ENCODE measurements at regions not wholly inside any gene's neighbourhood (a gene's known extent, or its start where the extent isn't known, plus 50 kb on each side); places are given as distances from the start of the nearest gene placed in this dataset.

DNA sequence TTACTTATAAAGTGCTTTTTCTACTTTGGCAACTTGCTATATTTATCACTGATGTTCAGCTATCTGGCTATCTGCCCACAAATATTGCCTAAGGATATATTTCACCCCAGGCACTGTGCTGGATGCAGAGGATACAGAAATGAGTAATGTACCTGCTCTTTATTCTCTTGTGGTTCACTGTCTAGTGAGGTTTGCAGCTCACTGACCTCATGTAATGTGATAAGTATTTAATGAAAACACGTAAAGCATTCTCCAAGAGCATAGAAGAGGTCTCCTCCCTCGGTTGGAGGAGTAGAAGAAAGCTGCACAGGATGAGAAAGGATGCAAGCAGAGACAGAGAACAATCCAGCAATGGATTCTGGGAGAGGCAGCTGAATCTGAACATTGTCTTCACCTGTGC lies 610.7 kb downstream of the CBLN4 start:
- H3K27ac ChIP-seq, result no peak overlapping the region
- TF ChIP-seq, protein P1, sequence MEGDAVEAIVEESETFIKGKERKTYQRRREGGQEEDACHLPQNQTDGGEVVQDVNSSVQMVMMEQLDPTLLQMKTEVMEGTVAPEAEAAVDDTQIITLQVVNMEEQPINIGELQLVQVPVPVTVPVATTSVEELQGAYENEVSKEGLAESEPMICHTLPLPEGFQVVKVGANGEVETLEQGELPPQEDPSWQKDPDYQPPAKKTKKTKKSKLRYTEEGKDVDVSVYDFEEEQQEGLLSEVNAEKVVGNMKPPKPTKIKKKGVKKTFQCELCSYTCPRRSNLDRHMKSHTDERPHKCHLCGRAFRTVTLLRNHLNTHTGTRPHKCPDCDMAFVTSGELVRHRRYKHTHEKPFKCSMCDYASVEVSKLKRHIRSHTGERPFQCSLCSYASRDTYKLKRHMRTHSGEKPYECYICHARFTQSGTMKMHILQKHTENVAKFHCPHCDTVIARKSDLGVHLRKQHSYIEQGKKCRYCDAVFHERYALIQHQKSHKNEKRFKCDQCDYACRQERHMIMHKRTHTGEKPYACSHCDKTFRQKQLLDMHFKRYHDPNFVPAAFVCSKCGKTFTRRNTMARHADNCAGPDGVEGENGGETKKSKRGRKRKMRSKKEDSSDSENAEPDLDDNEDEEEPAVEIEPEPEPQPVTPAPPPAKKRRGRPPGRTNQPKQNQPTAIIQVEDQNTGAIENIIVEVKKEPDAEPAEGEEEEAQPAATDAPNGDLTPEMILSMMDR (conservative IDR thresholded peaks at IDR 0.05), result no peak

DNA sequence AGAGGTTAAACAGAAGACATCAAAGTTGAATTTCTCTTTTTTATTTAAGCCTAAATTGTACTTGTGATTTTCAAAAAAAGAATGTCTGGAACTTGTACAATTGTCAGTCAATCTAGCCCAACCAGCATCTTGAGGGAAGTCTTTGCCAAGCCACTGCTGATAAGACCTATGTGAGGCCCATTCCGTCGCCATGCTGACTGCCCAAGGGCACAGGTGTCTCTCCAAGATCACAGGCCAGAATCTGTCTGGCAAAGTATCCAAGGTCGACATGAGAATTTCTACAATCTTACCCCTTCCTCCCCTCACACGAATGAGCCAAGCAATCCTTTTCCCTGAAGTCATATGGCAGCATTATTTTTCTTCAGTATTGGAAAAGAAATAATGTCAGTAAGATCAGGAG lies 614.5 kb downstream of the CBLN4 start:
- TF ChIP-seq, protein P1 (conservative IDR thresholded peaks at IDR 0.05), result no peak

DNA sequence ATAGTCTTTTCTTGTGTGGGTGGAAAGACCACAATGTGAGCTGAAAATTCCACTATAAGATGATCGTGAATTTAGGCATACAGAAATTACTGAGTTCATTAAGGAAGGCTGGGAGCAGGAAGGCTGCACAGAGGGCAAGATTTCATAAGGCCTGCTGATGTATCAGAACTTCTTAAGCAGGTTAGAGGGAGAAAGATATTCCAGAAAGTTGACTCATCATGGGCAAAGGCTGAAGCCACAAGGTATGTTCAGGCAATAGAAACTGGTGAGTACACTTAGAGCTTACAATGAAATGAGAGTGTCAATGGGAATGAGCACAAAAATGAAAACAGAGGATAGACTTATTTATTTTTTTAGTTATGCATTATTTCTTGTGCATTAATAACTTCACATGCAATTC lies 618.6 kb downstream of the CBLN4 start:
- TF ChIP-seq, protein P1 (conservative IDR thresholded peaks at IDR 0.05), result no peak
- H3K27ac ChIP-seq, result no peak overlapping the region

More for the DNA sequence above, 614.5 kb downstream of the CBLN4 start:
- H3K27ac ChIP-seq, result no peak overlapping the region

DNA sequence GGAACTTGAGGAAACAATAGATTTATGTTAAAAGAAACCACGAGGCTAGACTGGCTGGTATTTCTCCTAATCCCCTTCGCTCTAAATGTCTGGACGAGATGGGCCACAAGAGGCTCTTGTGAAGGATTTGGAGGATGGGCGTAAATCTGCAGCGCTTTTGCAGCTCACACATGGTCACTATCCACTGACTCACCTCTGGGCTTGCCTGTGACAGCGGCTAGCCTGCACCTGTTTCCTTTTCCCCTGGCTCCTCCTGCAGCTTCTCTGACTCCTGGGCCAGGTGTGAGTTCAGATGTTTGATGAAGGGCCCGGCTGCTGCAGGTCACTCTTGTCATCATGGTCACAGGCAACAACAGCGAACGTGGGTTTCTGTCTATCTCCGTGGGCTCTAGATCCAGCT lies 629.4 kb downstream of the CBLN4 start:
- TF ChIP-seq, protein P1 (conservative IDR thresholded peaks at IDR 0.05), result no peak

DNA sequence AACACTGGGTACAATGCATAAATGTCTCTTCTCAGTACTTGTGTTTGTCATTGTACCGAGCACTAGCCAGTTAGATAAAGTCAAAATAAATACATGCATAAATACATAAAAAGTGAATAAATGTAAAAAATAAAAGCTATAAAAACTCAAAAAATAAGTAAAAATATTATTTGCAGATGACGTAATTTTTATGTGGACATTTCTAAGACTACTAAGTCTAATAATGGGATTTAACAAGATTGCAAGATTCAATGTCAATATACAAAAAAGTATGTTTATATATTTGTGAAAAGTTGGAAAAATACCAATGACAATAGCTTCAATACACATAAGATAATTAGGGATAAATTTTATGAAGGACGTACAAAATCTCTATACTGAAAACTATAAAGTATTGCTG lies 639.6 kb downstream of the CBLN4 start:
- H3K27ac ChIP-seq, result no peak overlapping the region
- TF ChIP-seq, protein P1 (conservative IDR thresholded peaks at IDR 0.05), result no peak

More for the DNA sequence above, 629.4 kb downstream of the CBLN4 start:
- H3K27ac ChIP-seq, result no peak overlapping the region

DNA sequence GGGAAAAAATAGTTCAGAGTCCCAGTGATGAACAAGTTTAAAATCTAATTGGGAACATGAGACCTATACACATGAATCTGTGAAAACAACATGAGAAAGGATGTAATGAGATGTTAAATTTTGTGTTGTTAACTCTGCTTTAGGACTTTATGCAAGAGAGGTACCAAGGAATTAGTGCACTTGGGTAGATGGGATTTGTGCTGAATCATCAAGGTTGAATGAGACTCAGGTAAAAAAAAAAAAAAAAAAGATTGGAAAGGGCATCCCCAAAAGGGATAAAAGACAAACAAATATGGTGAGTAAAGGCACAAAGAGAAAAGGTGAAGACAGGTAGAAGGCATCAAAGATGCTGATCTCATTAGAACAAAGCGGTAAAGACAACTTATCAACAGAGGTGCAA lies 644.4 kb downstream of the CBLN4 start:
- no peak overlapping the region for H3K27ac ChIP-seq
- TF ChIP-seq, protein P1 (conservative IDR thresholded peaks at IDR 0.05), result no peak

DNA sequence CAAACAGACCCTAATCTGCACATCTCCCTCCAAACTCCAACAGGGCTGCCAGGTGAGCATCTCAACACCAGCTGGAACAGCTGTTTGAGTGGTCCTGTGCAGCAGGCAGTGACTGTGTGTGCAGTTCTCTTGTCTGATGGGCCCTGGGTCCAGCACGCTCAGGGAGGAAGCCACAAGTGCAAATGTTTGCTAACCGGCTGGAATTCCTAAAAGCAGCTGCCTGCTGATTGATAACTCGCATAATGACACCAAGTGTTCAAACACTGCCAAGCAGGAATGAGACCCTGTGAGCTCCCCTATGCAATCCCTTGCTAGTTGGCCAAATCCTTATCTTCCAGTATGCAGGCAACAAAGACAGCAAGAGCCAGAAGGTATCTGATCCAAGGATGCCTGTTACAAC lies 650.6 kb downstream of the CBLN4 start:
- TF ChIP-seq, protein P1 (conservative IDR thresholded peaks at IDR 0.05), result no peak
- H3K27ac ChIP-seq, result no peak overlapping the region

DNA sequence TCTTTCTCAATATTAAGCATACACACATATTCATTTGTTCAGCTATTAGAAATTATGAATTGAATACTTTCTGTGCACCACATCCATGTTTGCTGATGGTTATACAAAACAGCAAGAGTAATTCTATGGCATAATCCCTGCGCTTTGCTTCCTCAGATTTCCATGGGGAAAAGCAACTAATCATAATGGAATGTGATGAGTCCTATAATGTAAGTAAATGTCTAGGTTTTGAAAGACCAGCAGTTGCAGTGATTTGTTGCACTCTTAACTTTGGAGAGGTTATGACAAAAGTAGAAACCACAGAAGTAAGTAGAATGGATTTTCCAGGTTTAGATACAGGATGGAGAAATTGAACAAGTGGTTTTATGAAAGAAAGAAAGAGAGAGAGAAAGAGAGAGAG lies 652.1 kb downstream of the CBLN4 start:
- H3K27ac ChIP-seq, result no peak overlapping the region
- TF ChIP-seq, protein P1 (conservative IDR thresholded peaks at IDR 0.05), result no peak
